BLaER1 treated with 17β-estradiol and CSF1 and Interleukin-3, amounts not matched to agents 10 nM and 100 nM (cell line): ENCODE measurements at regions not wholly inside any gene's neighbourhood (a gene's known extent, or its start where the extent isn't known, plus 50 kb on each side); places are given as distances from the start of the nearest gene placed in this dataset.
A peak's percentile ranks its signal among the peaks of the same experiment; 100 is the strongest.

Experiments used
- H3K27ac ChIP-seq, 11 experiments: shearing (Covaris generic); formaldehyde crosslinking; 2 replicates each; pipeline ENCODE4 v1.8.1; 2022
- H3K27me3 ChIP-seq, 11 experiments: shearing (Covaris generic); formaldehyde crosslinking; 2 replicates each; pipeline ENCODE4 v1.8.1; 2022
- H3K36me3 ChIP-seq, 11 experiments: shearing (Covaris generic); formaldehyde crosslinking; 2 replicates each; pipeline ENCODE4 v1.8.1; 2022
- H3K4me1 ChIP-seq, 10 experiments: shearing (Covaris generic); formaldehyde crosslinking; 2 replicates each; pipeline ENCODE4 v1.8.1; 2022
- H3K4me2 ChIP-seq, 11 experiments: shearing (Covaris generic); formaldehyde crosslinking; 2 replicates each; pipeline ENCODE4 v1.8.1; 2022
- H3K4me3 ChIP-seq, 10 experiments: shearing (Covaris generic); formaldehyde crosslinking; 2 replicates each; pipeline ENCODE4 v1.8.1; 2022
- H3K9ac ChIP-seq, 11 experiments: shearing (Covaris generic); formaldehyde crosslinking; 2 replicates each; pipeline ENCODE4 v1.8.1; 2022
- H3K9me3 ChIP-seq, 11 experiments: shearing (Covaris generic); formaldehyde crosslinking; replicated peaks in 1 of 11; 2 replicates each; pipeline ENCODE4 v1.8.1; 2022
- H4K20me1 ChIP-seq, 11 experiments: shearing (Covaris generic); formaldehyde crosslinking; 2 replicates each; pipeline ENCODE4 v1.8.1; 2022
- Cebpa-rat ChIP-seq, 11 experiments: shearing (Covaris generic); IDR thresholded peaks; 2 replicates each; pipeline ENCODE4 v1.8.1; 2022

GRCh38 chr21:14699433-14700407 is 153.6 kb upstream of the SAMSN1 start:
- no peaks in the 10 kb centered on the region for H3K27me3 ChIP-seq
- no peaks in the 10 kb centered on the region for H3K4me1 ChIP-seq
- H3K9me3 ChIP-seq = no peaks in the 10 kb centered on the region
- no peak overlapping the region for H3K4me2 ChIP-seq
- H3K27ac ChIP-seq = no peak overlapping the region
- no peaks in the 10 kb centered on the region for H4K20me1 ChIP-seq
- H3K36me3 ChIP-seq = no peaks in the 10 kb centered on the region
- no peak overlapping the region for H3K4me3 ChIP-seq
- no peak for TF ChIP-seq Cebpa-rat (IDR thresholded peaks at IDR 0.05)
- H3K9ac ChIP-seq = no peak overlapping the region

GRCh38 chr21:14697769-14698168 is 151.7 kb upstream of the SAMSN1 start:
- no peak for TF ChIP-seq Cebpa-rat (IDR thresholded peaks at IDR 0.05)
- no peak overlapping the region for H3K9ac ChIP-seq
- no peak overlapping the region for H3K27ac ChIP-seq
- peaks cover 0 to 4% (median 0%) of the 10 kb centered on the region in 11 experiments; a peak in 1 of 22 replicates for H3K9me3 ChIP-seq
- H4K20me1 ChIP-seq = no peaks in the 10 kb centered on the region
- H3K4me2 ChIP-seq = no peak overlapping the region
- no peak overlapping the region for H3K4me3 ChIP-seq
- no peaks in the 10 kb centered on the region for H3K36me3 ChIP-seq
- no peaks in the 10 kb centered on the region for H3K27me3 ChIP-seq
- H3K4me1 ChIP-seq = 0 out of 20 replicates have a peak, but pooled peaks cover 0 to 4% (median 0%) of the 10 kb centered on the region in 10 experiments

- no peaks in the 10 kb centered on the region for H3K36me3 ChIP-seq
- no peaks in the 10 kb centered on the region for H4K20me1 ChIP-seq
- no peak overlapping the region for H3K27ac ChIP-seq
- peaks cover 0 to 26% (median 10%) of the 10 kb centered on the region in 10 experiments; a peak in 11 of 20 replicates for H3K4me1 ChIP-seq
- no peak for TF ChIP-seq Cebpa-rat (IDR thresholded peaks at IDR 0.05)
- H3K9me3 ChIP-seq = peaks cover 0 to 7% (median 0%) of the 10 kb centered on the region in 11 experiments; a peak in 3 of 22 replicates
- no peaks in the 10 kb centered on the region for H3K27me3 ChIP-seq
- no peak overlapping the region for H3K9ac ChIP-seq
- no peak overlapping the region for H3K4me2 ChIP-seq
- H3K4me3 ChIP-seq = no peak overlapping the region
Measured at GRCh38 chr21:14694817-14695216, 148.7 kb upstream of the SAMSN1 start.

GRCh38 chr21:14693997-14694396 is 147.9 kb upstream of the SAMSN1 start:
- no peak overlapping the region for H3K9ac ChIP-seq
- no peaks in the 10 kb centered on the region for H3K36me3 ChIP-seq
- no peak overlapping the region for H3K27ac ChIP-seq
- peaks cover 0 to 26% (median 10%) of the 10 kb centered on the region in 10 experiments; a peak in 11 of 20 replicates for H3K4me1 ChIP-seq
- H3K4me2 ChIP-seq = no peak overlapping the region
- no peaks in the 10 kb centered on the region for H3K27me3 ChIP-seq
- no peak overlapping the region for H3K4me3 ChIP-seq
- H4K20me1 ChIP-seq = no peaks in the 10 kb centered on the region
- TF ChIP-seq Cebpa-rat (IDR thresholded peaks at IDR 0.05) = no peak
- peaks cover 0 to 14% (median 0%) of the 10 kb centered on the region in 11 experiments; a peak in 4 of 22 replicates for H3K9me3 ChIP-seq

- Histone ChIP-seq H3K27me3 (no peaks in the 10 kb centered on the region), H3K36me3 (no peaks in the 10 kb centered on the region), H3K4me3 (no peak overlapping the region), H3K4me2 (peak overlapping the region in 7 of 11 experiments; percentile 7 to 71 (median 34); a peak in 8 of 22 replicates), H3K27ac (peak overlapping the region in 2 of 11 experiments; percentile 7 to 20; a peak in 1 of 22 replicates), H3K4me1 (peaks cover 0 to 47% (median 17%) of the 10 kb centered on the region in 10 experiments; a peak in 12 of 20 replicates), H3K9ac (no peak overlapping the region), H4K20me1 (no peaks in the 10 kb centered on the region), H3K9me3 (peaks cover 0 to 14% (median 0%) of the 10 kb centered on the region in 11 experiments; a peak in 4 of 22 replicates)
- no peak for TF ChIP-seq Cebpa-rat (IDR thresholded peaks at IDR 0.05)
Measured at GRCh38 chr21:14691914-14692313, 145.8 kb upstream of the SAMSN1 start.

- Histone ChIP-seq H3K36me3 (no peaks in the 10 kb centered on the region), H3K9ac (no peak overlapping the region), H4K20me1 (no peaks in the 10 kb centered on the region), H3K9me3 (peaks cover 0 to 14% (median 0%) of the 10 kb centered on the region in 11 experiments; a peak in 4 of 22 replicates), H3K27me3 (no peaks in the 10 kb centered on the region), H3K4me1 (peaks cover 0 to 57% (median 26%) of the 10 kb centered on the region in 10 experiments; a peak in 13 of 20 replicates), H3K4me3 (no peak overlapping the region), H3K4me2 (peak overlapping the region in 6 of 11 experiments; percentile 14 to 71 (median 35); a peak in 11 of 22 replicates), H3K27ac (no peak overlapping the region)
- TF ChIP-seq Cebpa-rat (IDR thresholded peaks at IDR 0.05) = peak in 1 of 11 experiments; percentile 16; a peak in 1 of 22 replicates
Measured at GRCh38 chr21:14690886-14691285, 144.8 kb upstream of the SAMSN1 start.

DNA sequence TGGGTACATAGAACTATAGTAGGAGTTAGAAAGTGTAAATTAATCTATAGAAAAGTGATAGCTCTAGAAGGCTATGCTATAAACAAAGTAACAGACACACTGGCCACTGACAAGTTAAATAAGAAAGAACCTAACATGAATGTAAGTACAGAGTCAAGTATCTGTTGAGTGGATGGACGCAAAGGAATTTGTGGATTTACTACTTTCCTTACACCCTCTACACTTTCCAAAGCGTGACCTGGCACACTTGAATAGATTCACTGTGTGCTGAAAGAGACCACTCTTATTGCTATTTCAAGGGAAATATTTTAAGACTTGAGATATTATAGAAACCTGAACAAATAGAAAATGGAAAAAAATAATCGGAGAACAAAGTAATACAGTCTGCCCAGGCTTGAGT is 142.8 kb upstream of the SAMSN1 start:
- no peak overlapping the region for H3K9ac ChIP-seq
- H3K4me1 ChIP-seq = peaks cover 2 to 77% (median 43%) of the 10 kb centered on the region in 10 experiments; a peak in 17 of 20 replicates
- H3K9me3 ChIP-seq = peaks cover 0 to 14% (median 0%) of the 10 kb centered on the region in 11 experiments; a peak in 4 of 22 replicates
- H4K20me1 ChIP-seq = no peaks in the 10 kb centered on the region
- no peak overlapping the region for H3K4me3 ChIP-seq
- peak overlapping the region in 3 of 11 experiments; percentile 69 to 89 (median 84); a peak in 2 of 22 replicates for H3K4me2 ChIP-seq
- TF ChIP-seq Cebpa-rat (IDR thresholded peaks at IDR 0.05) = no peak
- no peak overlapping the region; a peak in 1 of 22 replicates for H3K27ac ChIP-seq
- H3K36me3 ChIP-seq = no peaks in the 10 kb centered on the region
- no peaks in the 10 kb centered on the region for H3K27me3 ChIP-seq

- no peak for TF ChIP-seq Cebpa-rat (IDR thresholded peaks at IDR 0.05)
- Histone ChIP-seq H3K9me3 (peaks cover 0 to 14% (median 0%) of the 10 kb centered on the region in 11 experiments; a peak in 4 of 22 replicates), H3K4me1 (peaks cover 6 to 80% (median 48%) of the 10 kb centered on the region in 10 experiments; a peak in 17 of 20 replicates), H3K9ac (no peak overlapping the region), H3K27me3 (no peaks in the 10 kb centered on the region), H3K4me2 (peak overlapping the region in 3 of 11 experiments; percentile 69 to 89 (median 84); a peak in 6 of 22 replicates), H3K4me3 (no peak overlapping the region), H3K27ac (peak overlapping the region in 2 of 11 experiments; percentile 68 to 74; a peak in 3 of 22 replicates), H3K36me3 (no peaks in the 10 kb centered on the region), H4K20me1 (no peaks in the 10 kb centered on the region)
Measured at GRCh38 chr21:14688412-14688811, 142.3 kb upstream of the SAMSN1 start.

DNA sequence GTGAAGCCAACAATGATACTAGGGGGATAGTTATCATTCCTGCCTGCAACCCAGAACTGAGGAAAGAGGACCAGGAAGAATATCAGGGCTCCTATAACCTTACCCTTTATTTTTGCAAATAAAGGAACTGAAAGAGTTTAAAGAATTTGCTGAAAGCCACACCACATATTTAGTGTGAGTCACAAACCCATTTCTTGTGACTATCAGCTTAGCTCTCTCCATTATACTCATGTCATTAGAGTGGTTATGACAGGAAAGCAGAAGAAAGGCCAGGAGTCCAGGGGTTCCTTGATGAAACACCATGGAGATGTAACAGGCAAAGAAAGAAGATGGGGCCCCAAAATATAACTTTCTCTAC is 141.1 kb upstream of the SAMSN1 start:
- H3K4me2 ChIP-seq = peak overlapping the region in 5 of 11 experiments; percentile 46 to 89 (median 69); a peak in 10 of 22 replicates
- peaks cover 11 to 87% (median 56%) of the 10 kb centered on the region in 10 experiments; a peak in 19 of 20 replicates for H3K4me1 ChIP-seq
- H3K27ac ChIP-seq = peak overlapping the region in 4 of 11 experiments; percentile 43 to 82 (median 72); a peak in 7 of 22 replicates
- H3K36me3 ChIP-seq = no peaks in the 10 kb centered on the region
- no peaks in the 10 kb centered on the region for H3K27me3 ChIP-seq
- TF ChIP-seq Cebpa-rat (IDR thresholded peaks at IDR 0.05) = no peak
- peaks cover 0 to 9% (median 0%) of the 10 kb centered on the region in 11 experiments; a peak in 3 of 22 replicates for H3K9me3 ChIP-seq
- peak overlapping the region in 1 of 11 experiments; percentile 1; a peak in 1 of 22 replicates for H3K9ac ChIP-seq
- no peaks in the 10 kb centered on the region for H4K20me1 ChIP-seq
- no peak overlapping the region for H3K4me3 ChIP-seq
